Activated naive CD4-positive, alpha-beta T cell treated with anti-CD3 and anti-CD28 coated beads, Interleukin-2, amount 50 U/mL, for 16 hours (primary cell): ENCODE measurements at regions not wholly inside any gene's neighbourhood (a gene's known extent, or its start where the extent isn't known, plus 50 kb on each side); places are given as distances from the start of the nearest gene placed in this dataset.

Source experiments
- DNase-seq: peaks from one replicate; pipeline ENCODE4 v3.0.0-alpha.2; 2020

GRCh38 chr22:27378311-27378800 is 423.2 kb downstream of the MN1 start:
- no peak for DNase-seq

GRCh38 chr22:27378995-27379394 is 422.6 kb downstream of the MN1 start:
- no peak for DNase-seq

- DNase-seq, result no peak
Measured at GRCh38 chr22:27380855-27381254, 420.7 kb downstream of the MN1 start.

GRCh38 chr22:27381552-27381951 is 420.0 kb downstream of the MN1 start:
- DNase-seq, result no peak

GRCh38 chr22:27381960-27382742 is 419.4 kb downstream of the MN1 start:
- DNase-seq, result no peak

GRCh38 chr22:27382947-27383346 is 418.6 kb downstream of the MN1 start:
- no peak for DNase-seq

GRCh38 chr22:27383896-27384295 is 417.7 kb downstream of the MN1 start:
- DNase-seq, result no peak

- DNase-seq, result no peak
Measured at GRCh38 chr22:27385261-27385998, 416.1 kb downstream of the MN1 start.

- DNase-seq, result no peak
Measured at GRCh38 chr22:27386186-27386585, 415.4 kb downstream of the MN1 start.

GRCh38 chr22:27387561-27387960 is 414.0 kb downstream of the MN1 start:
- no peak for DNase-seq

- DNase-seq, result no peak
Measured at GRCh38 chr22:27388090-27388600, 413.4 kb downstream of the MN1 start.

GRCh38 chr22:27389727-27390075 is 411.9 kb downstream of the MN1 start:
- no peak for DNase-seq

GRCh38 chr22:27391092-27391770 is 410.3 kb downstream of the MN1 start:
- no peak for DNase-seq

GRCh38 chr22:27393371-27393770 is 408.2 kb downstream of the MN1 start:
- no peak for DNase-seq

- DNase-seq, result no peak
Measured at GRCh38 chr22:27394806-27395404, 406.7 kb downstream of the MN1 start.

- no peak for DNase-seq
Measured at GRCh38 chr22:27397036-27397953, 404.3 kb downstream of the MN1 start.

- DNase-seq, result no peak
Measured at GRCh38 chr22:27397954-27398342, 403.6 kb downstream of the MN1 start.

GRCh38 chr22:27399161-27399560 is 402.4 kb downstream of the MN1 start:
- no peak for DNase-seq

- DNase-seq, result no peak
Measured at GRCh38 chr22:27400811-27401210, 400.7 kb downstream of the MN1 start.

GRCh38 chr22:27401321-27401720 is 400.2 kb downstream of the MN1 start:
- no peak for DNase-seq

- no peak for DNase-seq
Measured at GRCh38 chr22:27404441-27404840, 397.1 kb downstream of the MN1 start.
